Testis (tissue), 2 donors: ENCODE measurements at regions not wholly inside any gene's neighbourhood (a gene's known extent, or its start where the extent isn't known, plus 50 kb on each side); places are given as distances from the start of the nearest gene placed in this dataset.

Source experiments
- CTCF ChIP-seq, 3 experiments: fragments of 450-650 bp in 2 of 3; fragments of 200-600 bp in 1 of 3; sonication (generic) in 1 of 3; IDR thresholded peaks; one replicate each; pipeline ENCODE4 v1.5.1; 2016 to 2019; ENCODE audit warnings: antibody characterized with exemption in 3 of 3, mild to moderate bottlenecking in 2 of 3, moderate library complexity in 1 of 3
- POLR2A ChIP-seq: fragments of 450-650 bp; IDR thresholded peaks from one replicate; pipeline ENCODE4 v1.6.1; 2017; ENCODE audit warnings: antibody characterized with exemption, mild to moderate bottlenecking, moderate library complexity

- TF ChIP-seq CTCF (IDR thresholded peaks at IDR 0.05) (no peak), POLR2A (no peak)
These were observed 59.7 kb upstream of the BARX2 start for GRCh38 chr11:129315781-129316579.
